SH-SY5Y (cell line): ENCODE measurements at regions not wholly inside any gene's neighbourhood (a gene's known extent, or its start where the extent isn't known, plus 50 kb on each side); places are given as distances from the start of the nearest gene placed in this dataset.

Experiments
- GATA2 ChIP-seq: IDR thresholded peaks from 2 replicates; pipeline ENCODE4 v1.6.1; 2011; ENCODE audit warnings: mild to moderate bottlenecking, low read depth, low read length
- GATA3 ChIP-seq: IDR thresholded peaks from 2 replicates; pipeline ENCODE4 v1.6.1; 2011; ENCODE audit warnings: low read depth, mild to moderate bottlenecking, low read length, moderate library complexity

DNA sequence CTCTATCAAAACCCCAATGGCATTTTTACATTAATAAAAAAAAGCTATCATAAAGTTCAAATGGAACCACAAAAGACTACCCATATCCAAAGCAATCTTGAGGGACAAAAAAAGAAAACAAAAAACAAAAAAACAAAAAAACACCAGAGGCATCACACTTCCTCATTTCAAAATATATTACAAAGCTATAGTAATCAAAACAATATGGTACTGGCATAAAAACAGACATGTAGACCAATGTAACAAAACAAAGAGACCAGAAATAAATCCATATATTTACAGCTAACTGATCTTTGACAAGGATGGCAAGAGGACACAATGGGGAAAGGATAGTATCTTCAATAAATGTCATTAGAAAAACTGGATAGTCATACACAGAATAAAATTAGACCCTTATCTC lies 245.1 kb upstream of the MSX2 start:
- no peak for TF ChIP-seq GATA3
- TF ChIP-seq GATA2: no peak
